ENCODE measurements at regions not wholly inside any gene's neighbourhood (a gene's known extent, or its start where the extent isn't known, plus 50 kb on each side); places are given as distances from the start of the nearest gene placed in this dataset.

DNA sequence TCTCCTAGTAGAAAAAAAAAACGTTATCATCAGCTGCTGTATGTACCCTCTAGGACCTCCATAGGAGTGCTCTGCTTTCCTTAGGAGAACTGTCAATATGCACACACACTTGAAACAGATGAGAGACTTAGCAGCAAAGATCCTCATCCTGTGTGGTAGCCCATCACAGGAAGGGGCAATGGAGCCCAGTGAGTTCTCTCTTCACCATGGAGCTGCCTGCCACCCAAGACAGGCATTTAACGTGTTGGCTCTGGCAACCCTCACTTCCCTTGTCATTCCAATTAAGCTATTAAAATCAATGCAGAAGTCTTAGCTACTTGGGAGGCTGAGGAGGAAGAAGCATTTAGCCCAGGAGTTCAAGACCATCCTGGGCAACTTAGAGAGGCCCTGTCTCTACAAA, 64.8 kb upstream of the PLEKHA5 start:
- H3K27ac ChIP-seq (replicated peaks), result no peak overlapping the region
- TF ChIP-seq, protein P1, sequence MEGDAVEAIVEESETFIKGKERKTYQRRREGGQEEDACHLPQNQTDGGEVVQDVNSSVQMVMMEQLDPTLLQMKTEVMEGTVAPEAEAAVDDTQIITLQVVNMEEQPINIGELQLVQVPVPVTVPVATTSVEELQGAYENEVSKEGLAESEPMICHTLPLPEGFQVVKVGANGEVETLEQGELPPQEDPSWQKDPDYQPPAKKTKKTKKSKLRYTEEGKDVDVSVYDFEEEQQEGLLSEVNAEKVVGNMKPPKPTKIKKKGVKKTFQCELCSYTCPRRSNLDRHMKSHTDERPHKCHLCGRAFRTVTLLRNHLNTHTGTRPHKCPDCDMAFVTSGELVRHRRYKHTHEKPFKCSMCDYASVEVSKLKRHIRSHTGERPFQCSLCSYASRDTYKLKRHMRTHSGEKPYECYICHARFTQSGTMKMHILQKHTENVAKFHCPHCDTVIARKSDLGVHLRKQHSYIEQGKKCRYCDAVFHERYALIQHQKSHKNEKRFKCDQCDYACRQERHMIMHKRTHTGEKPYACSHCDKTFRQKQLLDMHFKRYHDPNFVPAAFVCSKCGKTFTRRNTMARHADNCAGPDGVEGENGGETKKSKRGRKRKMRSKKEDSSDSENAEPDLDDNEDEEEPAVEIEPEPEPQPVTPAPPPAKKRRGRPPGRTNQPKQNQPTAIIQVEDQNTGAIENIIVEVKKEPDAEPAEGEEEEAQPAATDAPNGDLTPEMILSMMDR (IDR thresholded peaks at IDR 0.05; ENCODE audit: borderline replicate concordance), result no peak
- no peak for DNase-seq
- H3K9me3 ChIP-seq (replicated peaks), result no peaks in the 10 kb centered on the region
- H3K27me3 ChIP-seq (ENCODE audit: low read depth), result no peaks in the 10 kb centered on the region
- no peaks in the 10 kb centered on the region for H3K36me3 ChIP-seq
- no peaks in the 10 kb centered on the region for H3K4me1 ChIP-seq
- intact Hi-C loops (cut with micrococcal nuclease), result no loop called here
- H3K4me3 ChIP-seq, result no peak overlapping the region

DNA sequence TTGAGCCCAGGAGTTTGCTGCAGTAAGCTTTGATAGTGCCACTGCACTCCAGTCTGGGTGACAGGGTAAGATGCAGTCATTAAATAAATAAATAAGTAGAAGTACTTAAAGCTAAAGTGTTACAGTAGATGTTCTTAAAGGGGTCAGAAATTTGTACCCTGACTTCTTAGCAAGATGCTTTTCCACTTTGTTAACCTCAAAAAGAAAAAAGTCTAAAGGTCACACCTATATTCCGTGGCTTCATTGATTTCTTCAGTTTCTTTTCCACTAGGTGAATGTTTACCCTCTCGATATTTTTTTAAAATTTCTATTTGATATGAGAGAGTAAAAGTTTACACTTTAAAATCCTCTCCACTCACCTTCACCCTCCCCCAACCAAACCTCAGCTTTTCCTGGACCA, 64.3 kb upstream of the PLEKHA5 start:
- H3K27me3 ChIP-seq (ENCODE audit: low read depth), result no peaks in the 10 kb centered on the region
- H3K36me3 ChIP-seq, result no peaks in the 10 kb centered on the region
- H3K9me3 ChIP-seq (replicated peaks), result no peaks in the 10 kb centered on the region
- H3K27ac ChIP-seq (replicated peaks), result no peak overlapping the region
- no peak for DNase-seq
- H3K4me1 ChIP-seq, result no peaks in the 10 kb centered on the region
- intact Hi-C loops (cut with micrococcal nuclease), result no loop called here
- no peak overlapping the region for H3K4me3 ChIP-seq
- TF ChIP-seq, protein P1 (IDR thresholded peaks at IDR 0.05; ENCODE audit: borderline replicate concordance), result no peak

DNA sequence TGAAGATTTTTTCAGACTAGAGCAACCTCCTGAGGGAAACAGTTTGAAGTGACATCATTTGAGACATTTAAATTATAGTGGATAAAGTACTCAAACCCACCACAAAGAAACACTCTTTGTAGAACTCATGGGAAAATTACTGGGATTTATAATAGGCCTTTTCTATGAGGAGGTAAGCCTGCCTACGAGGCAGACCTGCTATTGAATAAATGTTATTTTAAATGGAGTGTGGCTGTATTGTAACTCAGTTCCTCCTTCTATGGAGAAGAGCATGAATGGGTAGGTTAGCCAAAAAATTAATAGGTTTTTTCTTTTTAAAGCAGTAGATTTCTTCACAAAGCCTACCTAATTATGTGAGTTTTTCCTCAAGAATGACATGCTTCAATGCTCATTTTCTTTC, 63.7 kb upstream of the PLEKHA5 start:
- H3K27ac ChIP-seq (replicated peaks), result no peak overlapping the region
- intact Hi-C loops (cut with micrococcal nuclease), result no loop called here
- no peaks in the 10 kb centered on the region for H3K36me3 ChIP-seq
- DNase-seq, result no peak
- H3K27me3 ChIP-seq (ENCODE audit: low read depth), result no peaks in the 10 kb centered on the region
- H3K4me1 ChIP-seq, result no peaks in the 10 kb centered on the region
- no peak overlapping the region for H3K4me3 ChIP-seq
- TF ChIP-seq, protein P1 (IDR thresholded peaks at IDR 0.05; ENCODE audit: borderline replicate concordance), result no peak
- H3K9me3 ChIP-seq (replicated peaks), result no peaks in the 10 kb centered on the region

DNA sequence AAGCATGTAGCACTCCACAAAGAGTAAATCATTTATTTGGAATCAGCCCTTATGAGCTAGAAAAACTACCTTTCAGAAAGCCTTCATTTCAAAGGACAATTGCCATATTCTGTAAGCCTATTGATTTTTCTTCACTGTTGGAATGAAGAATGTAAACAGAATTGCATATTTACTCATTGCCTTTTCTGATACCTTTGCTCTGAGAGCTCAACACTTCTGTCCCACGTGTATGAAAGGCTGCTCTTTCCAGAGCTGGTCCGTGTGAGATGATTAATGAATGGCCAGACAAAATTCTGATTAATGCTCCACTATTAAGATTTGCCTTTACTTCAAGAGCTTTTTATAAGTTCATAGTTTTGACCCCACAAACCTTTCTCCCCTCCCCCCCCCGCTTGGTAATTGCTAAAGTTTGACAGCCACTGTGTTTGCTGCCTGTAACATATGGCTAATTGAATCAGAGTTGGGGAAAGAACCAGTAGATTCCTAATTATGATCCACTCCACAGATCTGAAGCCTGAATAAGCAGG, 63.0 kb upstream of the PLEKHA5 start:
- Histone ChIP-seq H3K9me3 (replicated peaks) (no peaks in the 10 kb centered on the region), H3K36me3 (no peaks in the 10 kb centered on the region), H3K4me1 (no peaks in the 10 kb centered on the region), H3K4me3 (no peak overlapping the region), H3K27ac (replicated peaks) (no peak overlapping the region), H3K27me3 (ENCODE audit: low read depth) (no peaks in the 10 kb centered on the region)
- intact Hi-C loops (cut with micrococcal nuclease), result no loop called here
- TF ChIP-seq, protein P1 (IDR thresholded peaks at IDR 0.05; ENCODE audit: borderline replicate concordance), result no peak
- no peak for DNase-seq

DNA sequence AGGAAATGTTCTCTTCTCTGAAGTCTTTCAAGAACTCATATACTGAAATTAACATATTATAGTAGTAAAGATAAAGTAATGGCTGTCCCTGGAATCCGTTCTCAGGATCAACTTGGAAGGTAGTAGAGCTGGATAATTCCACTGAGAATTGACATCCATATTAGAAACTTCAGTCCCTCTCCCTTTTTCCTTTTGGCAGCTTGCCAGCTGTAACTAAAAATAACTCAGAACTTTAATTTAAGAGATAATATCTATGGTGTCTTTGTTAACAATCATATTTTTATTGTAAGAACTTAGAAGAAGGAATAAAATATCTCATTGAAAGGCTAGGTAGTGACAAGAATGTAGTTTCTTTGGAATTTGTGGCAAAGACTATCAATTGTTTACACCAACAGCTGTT, 61.4 kb upstream of the PLEKHA5 start:
- no peaks in the 10 kb centered on the region for H3K4me1 ChIP-seq
- no peak overlapping the region for H3K4me3 ChIP-seq
- DNase-seq, result no peak
- H3K27me3 ChIP-seq (ENCODE audit: low read depth), result no peaks in the 10 kb centered on the region
- H3K9me3 ChIP-seq (replicated peaks), result no peaks in the 10 kb centered on the region
- intact Hi-C loops (cut with micrococcal nuclease), result no loop called here
- TF ChIP-seq, protein P1 (IDR thresholded peaks at IDR 0.05; ENCODE audit: borderline replicate concordance), result no peak
- H3K27ac ChIP-seq (replicated peaks), result no peak overlapping the region
- no peaks in the 10 kb centered on the region for H3K36me3 ChIP-seq

DNA sequence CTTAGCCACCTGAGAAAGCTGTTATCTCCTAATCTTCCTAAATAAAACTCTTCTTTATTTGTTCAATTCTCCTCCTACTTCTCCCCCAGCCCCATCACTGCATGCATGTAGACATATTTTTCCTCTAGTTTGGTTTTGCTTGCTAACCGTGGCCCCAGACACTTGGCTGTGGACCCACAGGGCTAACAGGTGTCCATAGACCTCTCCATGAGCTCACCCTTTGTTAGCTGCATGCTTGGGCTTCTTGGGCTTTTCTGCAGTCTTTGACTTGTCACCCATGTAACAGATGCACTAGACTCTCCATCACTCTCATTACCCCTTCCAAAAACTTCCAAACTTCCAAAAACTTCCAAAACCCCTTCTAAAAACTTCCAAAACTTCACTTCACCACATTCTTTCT, 59.2 kb upstream of the PLEKHA5 start:
- DNase-seq, result no peak
- TF ChIP-seq, protein P1 (IDR thresholded peaks at IDR 0.05; ENCODE audit: borderline replicate concordance), result no peak
- no peaks in the 10 kb centered on the region for H3K27me3 ChIP-seq (ENCODE audit: low read depth)
- intact Hi-C loops (cut with micrococcal nuclease), result no loop called here
- H3K9me3 ChIP-seq (replicated peaks), result no peaks in the 10 kb centered on the region
- no peaks in the 10 kb centered on the region for H3K4me1 ChIP-seq
- no peak overlapping the region for H3K4me3 ChIP-seq
- no peaks in the 10 kb centered on the region for H3K36me3 ChIP-seq
- no peak overlapping the region for H3K27ac ChIP-seq (replicated peaks)

All from left ventricle myocardium inferior (tissue), 1 donor.